HCT116 (cell line): ENCODE measurements at regions not wholly inside any gene's neighbourhood (a gene's known extent, or its start where the extent isn't known, plus 50 kb on each side); places are given as distances from the start of the nearest gene placed in this dataset.

Experiments used
- ATAC-seq: fragments of 200-7000 bp; cut with Tn5 transposase; 2 replicates; pipeline ENCODE4 v1.9.1; 2020; ENCODE audit warnings: mild to moderate bottlenecking, moderate library complexity
- BruUV-seq: library from RNA; stranded (reverse); fragments of 400-500 nt; replicated peaks from 2 replicates; lab custom pipeline; 2021; lab: Mats Ljungman, UMichigan
- CTCF ChIA-PET: fragments of 300-600 bp; sonication (Branson Sonifier 250); formaldehyde crosslinking; loops from one replicate; lab custom pipeline; 2021; ENCODE audit warnings: antibody characterized with exemption; lab: Charles Lee
- POLR2A ChIA-PET: fragments of 300-600, 350-600 bp; sonication (Branson Sonifier 250); formaldehyde crosslinking; loops from one replicate; lab custom pipeline; 2021; ENCODE audit warnings: antibody characterized with exemption; lab: Charles Lee
- RAD21 ChIA-PET, 2 experiments: fragments of 300-600 bp; sonication (Branson Sonifier 250); formaldehyde crosslinking; loops; one replicate each; lab custom pipeline; 2023; ENCODE audit warnings: low total read pairs in 2 of 2; ENCODE audit not compliant: uncharacterized antibody in 2 of 2, unreplicated experiment in 2 of 2, low non-redundant PET in 1 of 2; lab: Charles Lee
- DNase-seq: peaks from one replicate; pipeline ENCODE4 v3.0.0-alpha.2; 2010; ENCODE audit warnings: low read depth, low spot score
- H2AFZ ChIP-seq: fragments of 200-600 bp; shearing (Covaris generic), sonication (generic); 2 replicates; pipeline ENCODE4 v1.6.1; 2017; ENCODE audit warnings: low read depth, mixed run types, mixed read lengths, antibody characterized with exemption, low read length; ENCODE audit not compliant: poor library complexity, severe bottlenecking
- H3K27ac ChIP-seq: 2 replicates; pipeline ENCODE4 v1.5.1; 2012; ENCODE audit warnings: low read depth, low read length
- H3K27me3 ChIP-seq: fragments of 200-600 bp; sonication (generic); 2 replicates; pipeline ENCODE4 v1.6.1; 2016; ENCODE audit warnings: mixed run types, low read length, mixed read lengths; ENCODE audit not compliant: insufficient read depth
- H3K36me3 ChIP-seq, 2 experiments: fragments of 200-500 bp in 1 of 2; fragments of 200-600 bp in 1 of 2; sonication (Bioruptor generic) in 1 of 2; sonication (generic) in 1 of 2; 2 replicates each; pipeline versions ENCODE4 v1.5.1 to v1.6.1; 2014 to 2016; ENCODE audit warnings: low read length in 2 of 2, inconsistent platforms in 1 of 2, mixed read lengths in 1 of 2, mixed run types in 1 of 2; ENCODE audit not compliant: insufficient read depth in 2 of 2, control insufficient read depth in 1 of 2
- H3K4me1 ChIP-seq, 2 experiments: fragments of 200-600 bp in 1 of 2; sonication (generic) in 1 of 2; 2 replicates each; pipeline versions ENCODE4 v1.5.1 to v1.6.1; 2012 to 2017; ENCODE audit warnings: low read length in 2 of 2, inconsistent platforms in 1 of 2, mild to moderate bottlenecking in 1 of 2, mixed read lengths in 1 of 2, mixed run types in 1 of 2, moderate library complexity in 1 of 2; ENCODE audit not compliant: insufficient read depth in 2 of 2, control insufficient read depth in 1 of 2
- H3K4me2 ChIP-seq: fragments of 200-600 bp; sonication (generic); 2 replicates; pipeline ENCODE4 v1.6.1; 2017; ENCODE audit warnings: mixed run types, low read length, mixed read lengths
- H3K4me3 ChIP-seq, 2 experiments: fragments of 200-600 bp in 1 of 2; sonication (generic) in 1 of 2; replicated peaks in 1 of 2; 2 replicates each; pipeline ENCODE4 v1.5.1; 2011 to 2016; ENCODE audit warnings: low read length in 2 of 2, control low read depth in 1 of 2, low read depth in 1 of 2, mild to moderate bottlenecking in 1 of 2, mixed read lengths in 1 of 2, mixed run types in 1 of 2
- H3K79me2 ChIP-seq: fragments of 200-600 bp; sonication (generic); 2 replicates; pipeline ENCODE4 v1.6.1; 2017; ENCODE audit warnings: mild to moderate bottlenecking, mixed run types, low read length, moderate library complexity, mixed read lengths; ENCODE audit not compliant: insufficient read depth
- H3K9ac ChIP-seq: fragments of 200-600 bp; sonication (generic); 2 replicates; pipeline ENCODE4 v1.6.1; 2016; ENCODE audit warnings: low read length, mixed read lengths
- H3K9me2 ChIP-seq: fragments of 200-600 bp; sonication (generic), shearing (Covaris generic); 2 replicates; pipeline ENCODE4 v1.6.1; 2017; ENCODE audit warnings: mixed run types, mild to moderate bottlenecking, moderate library complexity; ENCODE audit not compliant: insufficient read depth
- H3K9me3 ChIP-seq, 2 experiments: fragments of 200-500 bp in 1 of 2; fragments of 200-600 bp in 1 of 2; sonication (Bioruptor generic) in 1 of 2; sonication (generic) in 1 of 2; 2 replicates each; pipeline ENCODE4 v1.6.1; 2014 to 2017; ENCODE audit warnings: low read length in 2 of 2, mixed read lengths in 2 of 2, inconsistent platforms in 1 of 2, low read depth in 1 of 2, mild to moderate bottlenecking in 1 of 2, mixed run types in 1 of 2, moderate library complexity in 1 of 2; ENCODE audit not compliant: control insufficient read depth in 1 of 2, insufficient read depth in 1 of 2
- H4K20me1 ChIP-seq: fragments of 200-600 bp; sonication (generic), shearing (Covaris generic); 2 replicates; pipeline ENCODE4 v1.6.1; 2017; ENCODE audit warnings: mixed run types, mild to moderate bottlenecking, moderate library complexity; ENCODE audit not compliant: insufficient read depth
- CEBPB ChIP-seq: IDR thresholded peaks from 2 replicates; pipeline ENCODE4 v1.6.1; 2012; ENCODE audit warnings: low read depth
- POLR2A ChIP-seq: IDR thresholded peaks from 2 replicates; pipeline ENCODE4 v1.7.0; 2011; ENCODE audit warnings: borderline replicate concordance; ENCODE audit not compliant: insufficient read depth, insufficient read length; ENCODE audit errors: extremely low read depth
- intact Hi-C: fragments of 100-400 bp; cut with micrococcal nuclease; formaldehyde crosslinking; loops from 2 replicates; pipeline ENCODE4 v1.10.0; 2022
- TF ChIP-seq, protein P1 (sequence below): IDR thresholded peaks from 2 replicates; pipeline ENCODE4 v1.6.1; 2012; ENCODE audit warnings: low read depth
- TF ChIP-seq, protein P2 (sequence below): IDR thresholded peaks from 2 replicates; pipeline ENCODE4 v1.6.1; 2012
- TF ChIP-seq, protein P3 (sequence below): IDR thresholded peaks from 2 replicates; pipeline ENCODE4 v1.6.1; 2011; ENCODE audit warnings: mild to moderate bottlenecking, low read length, moderate library complexity; ENCODE audit not compliant: insufficient replicate concordance; ENCODE audit errors: extremely low read depth

DNA sequence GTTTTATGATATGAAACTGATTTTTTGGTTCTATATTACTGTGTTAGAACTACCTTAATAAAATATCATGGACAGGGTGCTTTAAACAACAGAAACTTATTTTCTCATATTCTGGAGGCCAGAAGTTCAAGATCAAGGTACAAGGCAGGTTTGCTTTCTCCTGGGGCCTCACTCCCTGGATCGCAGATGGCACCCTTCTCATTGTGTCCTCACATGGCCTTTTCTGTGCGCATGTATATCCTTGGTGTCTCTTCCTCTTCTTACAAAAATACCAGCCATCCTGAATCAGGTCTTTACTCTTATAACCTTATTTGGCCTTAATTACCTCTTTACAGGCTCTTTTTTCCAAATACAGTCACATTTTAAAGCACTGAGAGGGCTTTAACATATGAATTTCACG is 906.1 kb downstream of the CDH11 start:
- no peak overlapping the region for H2AFZ ChIP-seq
- BruUV-seq, result no TSS peak
- H3K27ac ChIP-seq, result no peak overlapping the region
- no peaks in the 10 kb centered on the region for H4K20me1 ChIP-seq
- ChIA-PET POLR2A (no interaction called here), RAD21 (no interaction called here), CTCF (no interaction called here)
- TF ChIP-seq, protein P1, sequence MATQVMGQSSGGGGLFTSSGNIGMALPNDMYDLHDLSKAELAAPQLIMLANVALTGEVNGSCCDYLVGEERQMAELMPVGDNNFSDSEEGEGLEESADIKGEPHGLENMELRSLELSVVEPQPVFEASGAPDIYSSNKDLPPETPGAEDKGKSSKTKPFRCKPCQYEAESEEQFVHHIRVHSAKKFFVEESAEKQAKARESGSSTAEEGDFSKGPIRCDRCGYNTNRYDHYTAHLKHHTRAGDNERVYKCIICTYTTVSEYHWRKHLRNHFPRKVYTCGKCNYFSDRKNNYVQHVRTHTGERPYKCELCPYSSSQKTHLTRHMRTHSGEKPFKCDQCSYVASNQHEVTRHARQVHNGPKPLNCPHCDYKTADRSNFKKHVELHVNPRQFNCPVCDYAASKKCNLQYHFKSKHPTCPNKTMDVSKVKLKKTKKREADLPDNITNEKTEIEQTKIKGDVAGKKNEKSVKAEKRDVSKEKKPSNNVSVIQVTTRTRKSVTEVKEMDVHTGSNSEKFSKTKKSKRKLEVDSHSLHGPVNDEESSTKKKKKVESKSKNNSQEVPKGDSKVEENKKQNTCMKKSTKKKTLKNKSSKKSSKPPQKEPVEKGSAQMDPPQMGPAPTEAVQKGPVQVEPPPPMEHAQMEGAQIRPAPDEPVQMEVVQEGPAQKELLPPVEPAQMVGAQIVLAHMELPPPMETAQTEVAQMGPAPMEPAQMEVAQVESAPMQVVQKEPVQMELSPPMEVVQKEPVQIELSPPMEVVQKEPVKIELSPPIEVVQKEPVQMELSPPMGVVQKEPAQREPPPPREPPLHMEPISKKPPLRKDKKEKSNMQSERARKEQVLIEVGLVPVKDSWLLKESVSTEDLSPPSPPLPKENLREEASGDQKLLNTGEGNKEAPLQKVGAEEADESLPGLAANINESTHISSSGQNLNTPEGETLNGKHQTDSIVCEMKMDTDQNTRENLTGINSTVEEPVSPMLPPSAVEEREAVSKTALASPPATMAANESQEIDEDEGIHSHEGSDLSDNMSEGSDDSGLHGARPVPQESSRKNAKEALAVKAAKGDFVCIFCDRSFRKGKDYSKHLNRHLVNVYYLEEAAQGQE, result no peak
- TF ChIP-seq, protein P2, sequence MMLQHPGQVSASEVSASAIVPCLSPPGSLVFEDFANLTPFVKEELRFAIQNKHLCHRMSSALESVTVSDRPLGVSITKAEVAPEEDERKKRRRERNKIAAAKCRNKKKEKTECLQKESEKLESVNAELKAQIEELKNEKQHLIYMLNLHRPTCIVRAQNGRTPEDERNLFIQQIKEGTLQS, result no peak
- TF ChIP-seq POLR2A (no peak), CEBPB (no peak)
- TF ChIP-seq, protein P3, sequence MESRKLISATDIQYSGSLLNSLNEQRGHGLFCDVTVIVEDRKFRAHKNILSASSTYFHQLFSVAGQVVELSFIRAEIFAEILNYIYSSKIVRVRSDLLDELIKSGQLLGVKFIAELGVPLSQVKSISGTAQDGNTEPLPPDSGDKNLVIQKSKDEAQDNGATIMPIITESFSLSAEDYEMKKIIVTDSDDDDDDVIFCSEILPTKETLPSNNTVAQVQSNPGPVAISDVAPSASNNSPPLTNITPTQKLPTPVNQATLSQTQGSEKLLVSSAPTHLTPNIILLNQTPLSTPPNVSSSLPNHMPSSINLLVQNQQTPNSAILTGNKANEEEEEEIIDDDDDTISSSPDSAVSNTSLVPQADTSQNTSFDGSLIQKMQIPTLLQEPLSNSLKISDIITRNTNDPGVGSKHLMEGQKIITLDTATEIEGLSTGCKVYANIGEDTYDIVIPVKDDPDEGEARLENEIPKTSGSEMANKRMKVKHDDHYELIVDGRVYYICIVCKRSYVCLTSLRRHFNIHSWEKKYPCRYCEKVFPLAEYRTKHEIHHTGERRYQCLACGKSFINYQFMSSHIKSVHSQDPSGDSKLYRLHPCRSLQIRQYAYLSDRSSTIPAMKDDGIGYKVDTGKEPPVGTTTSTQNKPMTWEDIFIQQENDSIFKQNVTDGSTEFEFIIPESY, result no peak
- H3K9me3 ChIP-seq, result peaks cover 4 to 23% of the 10 kb centered on the region in 2 experiments; a peak in 2 of 4 replicates
- no peaks in the 10 kb centered on the region for H3K4me1 ChIP-seq
- intact Hi-C loops, result no loop called here
- no peak for ATAC-seq
- no peak overlapping the region for H3K9ac ChIP-seq
- no peaks in the 10 kb centered on the region for H3K9me2 ChIP-seq
- DNase-seq, result no peak
- no peaks in the 10 kb centered on the region for H3K79me2 ChIP-seq
- H3K27me3 ChIP-seq, result no peaks in the 10 kb centered on the region
- no peak overlapping the region for H3K4me3 ChIP-seq
- H3K4me2 ChIP-seq, result no peak overlapping the region
- H3K36me3 ChIP-seq, result no peaks in the 10 kb centered on the region
